ENCODE measurements at regions not wholly inside any gene's neighbourhood (a gene's known extent, or its start where the extent isn't known, plus 50 kb on each side); places are given as distances from the start of the nearest gene placed in this dataset.

DNA sequence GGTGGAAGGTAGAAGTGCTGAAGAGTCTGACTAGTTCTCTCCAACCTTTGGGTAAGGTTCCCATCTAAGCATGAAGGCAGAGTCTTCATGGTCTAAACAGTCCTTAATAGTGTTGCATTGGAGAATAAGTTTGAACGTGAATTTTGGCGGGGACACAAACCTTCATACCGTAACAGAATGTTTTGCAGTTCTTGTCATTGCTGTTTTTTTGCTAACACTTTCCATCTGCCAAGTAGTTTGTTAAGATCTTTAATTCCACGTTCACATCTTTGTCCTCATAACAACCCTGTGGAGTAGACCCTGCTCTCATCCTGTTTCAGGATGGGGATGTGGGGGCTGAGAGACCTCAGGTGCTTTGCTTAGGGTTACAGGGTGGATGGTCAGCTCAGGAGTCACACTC, 936.9 kb upstream of the EEF2KMT start:
- Histone ChIP-seq H3K4me1 (ENCODE audit: control insufficient read depth, insufficient read depth, low read length) (no peaks in the 10 kb centered on the region), H3K27ac (ENCODE audit: extremely low read depth, low read depth, low read length) (no peak overlapping the region), H3K4me3 (ENCODE audit: low read depth, low read length) (no peak overlapping the region), H3K36me3 (ENCODE audit: control insufficient read depth in 2 of 2, insufficient read depth in 1 of 2, low read length in 2 of 2) (no peaks in the 10 kb centered on the region), H3K9me3 (ENCODE audit: control insufficient read depth, insufficient read depth, low read depth, low read length) (no peaks in the 10 kb centered on the region)
- TF ChIP-seq ZFP37 (tag by site-specific recombination; IDR thresholded peaks at IDR 0.05) = no peak
- ChIA-PET CTCF (no interaction called here), POLR2A (no interaction called here)

DNA sequence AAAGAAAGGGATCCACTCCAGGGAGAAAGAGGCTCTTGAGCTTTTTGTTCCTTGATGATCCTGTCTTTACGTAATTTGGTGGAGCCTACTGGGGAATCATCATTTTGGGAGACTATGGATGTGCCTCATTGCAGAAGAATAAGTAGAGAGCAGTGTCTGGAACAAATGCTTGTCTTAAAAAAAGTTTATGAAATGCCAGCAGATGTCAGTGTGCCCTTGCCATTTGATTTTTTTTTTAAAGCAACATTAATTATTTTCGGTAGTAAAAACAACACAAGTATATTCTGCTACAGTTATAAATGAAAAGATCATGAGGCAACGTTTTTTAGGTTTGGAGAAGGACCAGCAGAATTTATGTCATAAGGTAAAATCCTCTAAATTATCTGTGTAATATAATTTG, 934.8 kb upstream of the EEF2KMT start:
- Histone ChIP-seq H3K36me3 (ENCODE audit: control insufficient read depth in 2 of 2, insufficient read depth in 1 of 2, low read length in 2 of 2) (no peaks in the 10 kb centered on the region), H3K4me1 (ENCODE audit: control insufficient read depth, insufficient read depth, low read length) (no peaks in the 10 kb centered on the region), H3K4me3 (ENCODE audit: low read depth, low read length) (no peak overlapping the region), H3K27ac (ENCODE audit: extremely low read depth, low read depth, low read length) (no peak overlapping the region), H3K9me3 (ENCODE audit: control insufficient read depth, insufficient read depth, low read depth, low read length) (no peaks in the 10 kb centered on the region)
- POLR2A ChIA-PET = no interaction called here
- TF ChIP-seq ZNF341 (tag by site-specific recombination; IDR thresholded peaks at IDR 0.05; ENCODE audit: low read depth) (no peak), ZNF561 (tag by site-specific recombination; IDR thresholded peaks at IDR 0.05; ENCODE audit: borderline replicate concordance) (no peak), ZSCAN30 (tag by site-specific recombination; IDR thresholded peaks at IDR 0.05) (no peak), ZNF302 (tag by site-specific recombination; IDR thresholded peaks at IDR 0.05; ENCODE audit: low read depth) (no peak), SALL2 (tag by site-specific recombination; IDR thresholded peaks at IDR 0.05; ENCODE audit: borderline replicate concordance) (no peak), ZBTB21 (tag by site-specific recombination; IDR thresholded peaks at IDR 0.05) (no peak)
- TF ChIP-seq, protein P1, sequence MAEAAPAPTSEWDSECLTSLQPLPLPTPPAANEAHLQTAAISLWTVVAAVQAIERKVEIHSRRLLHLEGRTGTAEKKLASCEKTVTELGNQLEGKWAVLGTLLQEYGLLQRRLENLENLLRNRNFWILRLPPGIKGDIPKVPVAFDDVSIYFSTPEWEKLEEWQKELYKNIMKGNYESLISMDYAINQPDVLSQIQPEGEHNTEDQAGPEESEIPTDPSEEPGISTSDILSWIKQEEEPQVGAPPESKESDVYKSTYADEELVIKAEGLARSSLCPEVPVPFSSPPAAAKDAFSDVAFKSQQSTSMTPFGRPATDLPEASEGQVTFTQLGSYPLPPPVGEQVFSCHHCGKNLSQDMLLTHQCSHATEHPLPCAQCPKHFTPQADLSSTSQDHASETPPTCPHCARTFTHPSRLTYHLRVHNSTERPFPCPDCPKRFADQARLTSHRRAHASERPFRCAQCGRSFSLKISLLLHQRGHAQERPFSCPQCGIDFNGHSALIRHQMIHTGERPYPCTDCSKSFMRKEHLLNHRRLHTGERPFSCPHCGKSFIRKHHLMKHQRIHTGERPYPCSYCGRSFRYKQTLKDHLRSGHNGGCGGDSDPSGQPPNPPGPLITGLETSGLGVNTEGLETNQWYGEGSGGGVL (tag by site-specific recombination; IDR thresholded peaks at IDR 0.05) = no peak
- TF ChIP-seq, protein P2, sequence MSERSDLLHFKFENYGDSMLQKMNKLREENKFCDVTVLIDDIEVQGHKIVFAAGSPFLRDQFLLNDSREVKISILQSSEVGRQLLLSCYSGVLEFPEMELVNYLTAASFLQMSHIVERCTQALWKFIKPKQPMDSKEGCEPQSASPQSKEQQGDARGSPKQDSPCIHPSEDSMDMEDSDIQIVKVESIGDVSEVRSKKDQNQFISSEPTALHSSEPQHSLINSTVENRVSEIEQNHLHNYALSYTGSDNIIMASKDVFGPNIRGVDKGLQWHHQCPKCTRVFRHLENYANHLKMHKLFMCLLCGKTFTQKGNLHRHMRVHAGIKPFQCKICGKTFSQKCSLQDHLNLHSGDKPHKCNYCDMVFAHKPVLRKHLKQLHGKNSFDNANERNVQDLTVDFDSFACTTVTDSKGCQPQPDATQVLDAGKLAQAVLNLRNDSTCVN (tag by site-specific recombination; optimal IDR thresholded peaks at IDR 0.05) = no peak
- CTCF ChIA-PET = no interaction called here

DNA sequence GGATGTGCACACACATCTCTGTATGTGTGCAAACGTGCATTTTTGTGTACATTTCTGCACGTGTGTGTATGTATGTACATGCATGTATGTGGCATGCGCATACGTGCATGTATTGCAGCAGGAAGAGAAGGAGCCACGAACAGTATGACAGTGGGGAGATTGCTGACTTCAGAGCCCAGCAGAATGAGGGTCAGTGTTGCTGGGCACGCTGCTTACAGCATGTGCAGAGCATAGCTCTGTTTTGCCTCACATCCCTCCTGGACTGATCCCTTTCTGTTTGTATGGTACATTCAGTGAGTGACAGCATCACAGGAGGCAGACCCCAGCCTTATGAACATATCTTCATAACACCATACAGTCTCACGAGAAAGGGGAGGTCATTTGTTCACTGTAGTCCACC, 934.0 kb upstream of the EEF2KMT start:
- H3K4me1 ChIP-seq (ENCODE audit: control insufficient read depth, insufficient read depth, low read length) = no peaks in the 10 kb centered on the region
- H3K9me3 ChIP-seq (ENCODE audit: control insufficient read depth, insufficient read depth, low read depth, low read length) = no peaks in the 10 kb centered on the region
- H3K27ac ChIP-seq (ENCODE audit: extremely low read depth, low read depth, low read length) = no peak overlapping the region
- no peak for TF ChIP-seq ZNF610 (tag by site-specific recombination; IDR thresholded peaks at IDR 0.05; ENCODE audit: borderline replicate concordance)
- TF ChIP-seq HOXD13 (CRISPR knock-in tag; IDR thresholded peaks at IDR 0.05; ENCODE audit: borderline replicate concordance) = no peak
- TF ChIP-seq ZXDB (tag by site-specific recombination; IDR thresholded peaks at IDR 0.05) = no peak
- CTCF ChIA-PET = no interaction called here
- H3K4me3 ChIP-seq (ENCODE audit: low read depth, low read length) = no peak overlapping the region
- H3K36me3 ChIP-seq (ENCODE audit: control insufficient read depth in 2 of 2, insufficient read depth in 1 of 2, low read length in 2 of 2) = no peaks in the 10 kb centered on the region
- POLR2A ChIA-PET = no interaction called here

DNA sequence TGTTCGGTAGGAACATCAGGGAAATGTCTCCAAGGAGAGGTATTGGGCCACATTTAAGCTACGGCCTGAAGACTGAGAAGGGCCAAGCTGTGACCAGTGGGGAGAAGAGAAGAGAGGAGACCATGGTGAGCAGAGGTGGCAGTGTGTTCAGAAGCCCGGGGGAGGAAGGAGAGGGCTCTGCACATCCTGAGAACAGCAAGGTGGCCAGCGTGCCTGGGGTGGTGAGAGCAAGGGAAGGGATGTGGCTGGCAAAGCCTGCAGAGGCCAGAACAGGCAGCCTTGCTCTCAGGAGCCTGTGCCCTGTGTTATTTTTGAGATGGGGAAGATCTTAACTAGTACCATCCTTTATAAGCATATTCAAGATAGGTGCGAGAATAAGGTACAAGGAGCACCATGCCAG, 933.5 kb upstream of the EEF2KMT start:
- no peak for TF ChIP-seq ZNF701 (tag by site-specific recombination; IDR thresholded peaks at IDR 0.05)
- TF ChIP-seq, protein P3, sequence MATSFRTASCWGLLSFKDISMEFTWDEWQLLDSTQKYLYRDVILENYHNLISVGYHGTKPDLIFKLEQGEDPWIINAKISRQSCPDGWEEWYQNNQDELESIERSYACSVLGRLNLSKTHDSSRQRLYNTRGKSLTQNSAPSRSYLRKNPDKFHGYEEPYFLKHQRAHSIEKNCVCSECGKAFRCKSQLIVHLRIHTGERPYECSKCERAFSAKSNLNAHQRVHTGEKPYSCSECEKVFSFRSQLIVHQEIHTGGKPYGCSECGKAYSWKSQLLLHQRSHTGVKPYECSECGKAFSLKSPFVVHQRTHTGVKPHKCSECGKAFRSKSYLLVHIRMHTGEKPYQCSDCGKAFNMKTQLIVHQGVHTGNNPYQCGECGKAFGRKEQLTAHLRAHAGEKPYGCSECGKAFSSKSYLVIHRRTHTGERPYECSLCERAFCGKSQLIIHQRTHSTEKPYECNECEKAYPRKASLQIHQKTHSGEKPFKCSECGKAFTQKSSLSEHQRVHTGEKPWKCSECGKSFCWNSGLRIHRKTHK (tag by site-specific recombination; IDR thresholded peaks at IDR 0.05) = no peak
- no peak for TF ChIP-seq ZNF114 (tag by site-specific recombination; IDR thresholded peaks at IDR 0.05)
- no peak for TF ChIP-seq ZNF24 (tag by site-specific recombination; IDR thresholded peaks at IDR 0.05)
- TF ChIP-seq ZNF157 (tag by site-specific recombination; IDR thresholded peaks at IDR 0.05) = no peak
- TF ChIP-seq ZNF121 (tag by site-specific recombination; IDR thresholded peaks at IDR 0.05) = no peak
- TF ChIP-seq, protein P4, sequence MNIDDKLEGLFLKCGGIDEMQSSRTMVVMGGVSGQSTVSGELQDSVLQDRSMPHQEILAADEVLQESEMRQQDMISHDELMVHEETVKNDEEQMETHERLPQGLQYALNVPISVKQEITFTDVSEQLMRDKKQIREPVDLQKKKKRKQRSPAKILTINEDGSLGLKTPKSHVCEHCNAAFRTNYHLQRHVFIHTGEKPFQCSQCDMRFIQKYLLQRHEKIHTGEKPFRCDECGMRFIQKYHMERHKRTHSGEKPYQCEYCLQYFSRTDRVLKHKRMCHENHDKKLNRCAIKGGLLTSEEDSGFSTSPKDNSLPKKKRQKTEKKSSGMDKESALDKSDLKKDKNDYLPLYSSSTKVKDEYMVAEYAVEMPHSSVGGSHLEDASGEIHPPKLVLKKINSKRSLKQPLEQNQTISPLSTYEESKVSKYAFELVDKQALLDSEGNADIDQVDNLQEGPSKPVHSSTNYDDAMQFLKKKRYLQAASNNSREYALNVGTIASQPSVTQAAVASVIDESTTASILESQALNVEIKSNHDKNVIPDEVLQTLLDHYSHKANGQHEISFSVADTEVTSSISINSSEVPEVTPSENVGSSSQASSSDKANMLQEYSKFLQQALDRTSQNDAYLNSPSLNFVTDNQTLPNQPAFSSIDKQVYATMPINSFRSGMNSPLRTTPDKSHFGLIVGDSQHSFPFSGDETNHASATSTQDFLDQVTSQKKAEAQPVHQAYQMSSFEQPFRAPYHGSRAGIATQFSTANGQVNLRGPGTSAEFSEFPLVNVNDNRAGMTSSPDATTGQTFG (tag by site-specific recombination; IDR thresholded peaks at IDR 0.05; ENCODE audit: borderline replicate concordance) = no peak
- no peak for TF ChIP-seq SCRT2 (tag by site-specific recombination; IDR thresholded peaks at IDR 0.05)
- TF ChIP-seq ZNF521 (tag by site-specific recombination; IDR thresholded peaks at IDR 0.05) = no peak
- no peak for TF ChIP-seq SP7 (tag by site-specific recombination; IDR thresholded peaks at IDR 0.05)
- TF ChIP-seq ZNF548 (tag by site-specific recombination; IDR thresholded peaks at IDR 0.05) = no peak
- no peaks in the 10 kb centered on the region for H3K36me3 ChIP-seq (ENCODE audit: control insufficient read depth in 2 of 2, insufficient read depth in 1 of 2, low read length in 2 of 2)
- H3K27ac ChIP-seq (ENCODE audit: extremely low read depth, low read depth, low read length) = no peak overlapping the region
- CTCF ChIA-PET = no interaction called here
- no peaks in the 10 kb centered on the region for H3K9me3 ChIP-seq (ENCODE audit: control insufficient read depth, insufficient read depth, low read depth, low read length)
- H3K4me3 ChIP-seq (ENCODE audit: low read depth, low read length) = no peak overlapping the region
- H3K4me1 ChIP-seq (ENCODE audit: control insufficient read depth, insufficient read depth, low read length) = no peaks in the 10 kb centered on the region
- POLR2A ChIA-PET = no interaction called here

All from HEK293 (cell line).